DND-41 (cell line): ENCODE measurements at regions not wholly inside any gene's neighbourhood (a gene's known extent, or its start where the extent isn't known, plus 50 kb on each side); places are given as distances from the start of the nearest gene placed in this dataset.

Source experiments
- EZH2 ChIP-seq: IDR thresholded peaks from 3 replicates; pipeline ENCODE4 v1.6.1; 2012; ENCODE audit warnings: borderline replicate concordance, low read depth, mild to moderate bottlenecking, moderate library complexity, low read length, inconsistent platforms; ENCODE audit not compliant: severe bottlenecking
- TF ChIP-seq, protein P1 (sequence below): IDR thresholded peaks from 2 replicates; pipeline ENCODE4 v1.5.1; 2012; ENCODE audit warnings: borderline replicate concordance, low read length, moderate library complexity, mild to moderate bottlenecking; ENCODE audit not compliant: poor library complexity, severe bottlenecking; ENCODE audit errors: extremely low read depth

DNA sequence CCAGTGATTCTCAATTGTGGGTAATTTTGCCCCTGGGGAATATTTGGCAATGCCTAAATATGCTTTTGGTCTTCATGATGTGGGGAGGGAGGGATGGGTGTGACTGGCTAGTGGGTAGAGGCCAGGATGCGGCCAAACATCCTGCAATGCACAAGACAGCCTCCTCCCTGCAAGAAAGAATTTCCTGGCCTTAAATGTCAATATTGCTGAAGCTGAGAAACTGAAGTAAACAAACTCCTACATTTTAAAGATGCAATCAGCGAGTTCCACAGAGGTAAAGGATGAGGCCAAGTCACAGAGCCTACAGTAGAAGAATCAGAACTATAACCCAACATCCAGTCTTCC, 272.9 kb upstream of the EPHA4 start:
- TF ChIP-seq, protein P1, sequence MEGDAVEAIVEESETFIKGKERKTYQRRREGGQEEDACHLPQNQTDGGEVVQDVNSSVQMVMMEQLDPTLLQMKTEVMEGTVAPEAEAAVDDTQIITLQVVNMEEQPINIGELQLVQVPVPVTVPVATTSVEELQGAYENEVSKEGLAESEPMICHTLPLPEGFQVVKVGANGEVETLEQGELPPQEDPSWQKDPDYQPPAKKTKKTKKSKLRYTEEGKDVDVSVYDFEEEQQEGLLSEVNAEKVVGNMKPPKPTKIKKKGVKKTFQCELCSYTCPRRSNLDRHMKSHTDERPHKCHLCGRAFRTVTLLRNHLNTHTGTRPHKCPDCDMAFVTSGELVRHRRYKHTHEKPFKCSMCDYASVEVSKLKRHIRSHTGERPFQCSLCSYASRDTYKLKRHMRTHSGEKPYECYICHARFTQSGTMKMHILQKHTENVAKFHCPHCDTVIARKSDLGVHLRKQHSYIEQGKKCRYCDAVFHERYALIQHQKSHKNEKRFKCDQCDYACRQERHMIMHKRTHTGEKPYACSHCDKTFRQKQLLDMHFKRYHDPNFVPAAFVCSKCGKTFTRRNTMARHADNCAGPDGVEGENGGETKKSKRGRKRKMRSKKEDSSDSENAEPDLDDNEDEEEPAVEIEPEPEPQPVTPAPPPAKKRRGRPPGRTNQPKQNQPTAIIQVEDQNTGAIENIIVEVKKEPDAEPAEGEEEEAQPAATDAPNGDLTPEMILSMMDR, result no peak
- TF ChIP-seq EZH2, result no peak
